ENCODE measurements at regions not wholly inside any gene's neighbourhood (a gene's known extent, or its start where the extent isn't known, plus 50 kb on each side); places are given as distances from the start of the nearest gene placed in this dataset.
"Not testable (repeated sequence)": the region's sequence is repeated elsewhere in the genome, so short reads cannot be mapped to it uniquely, and the experiment has no call there.

GRCh38 chr5:121053055-121053985, 589.2 kb downstream of the PRR16 start:
- TF ChIP-seq CTCF (IDR thresholded peaks at IDR 0.05) = no peak
- no peak for ATAC-seq (ENCODE audit: low FRiP score)
- DNase-seq (ENCODE audit: low spot score) = no peak

- no peak for TF ChIP-seq CTCF (IDR thresholded peaks at IDR 0.05)
- DNase-seq (ENCODE audit: low spot score) = no peak
- ATAC-seq (ENCODE audit: low FRiP score) = no peak
Measured at GRCh38 chr5:121055586-121055985, 591.5 kb downstream of the PRR16 start.

GRCh38 chr5:121064241-121064640, 600.1 kb downstream of the PRR16 start:
- DNase-seq (ENCODE audit: low spot score); ATAC-seq (ENCODE audit: low FRiP score): not testable (repeated sequence)

- ATAC-seq (ENCODE audit: low FRiP score) (no peak), DNase-seq (ENCODE audit: low spot score) (no peak)
- no peak for TF ChIP-seq CTCF (IDR thresholded peaks at IDR 0.05)
Measured at GRCh38 chr5:121086671-121087070, 622.6 kb downstream of the PRR16 start.

- DNase-seq (ENCODE audit: low spot score) = no peak
- TF ChIP-seq CTCF (IDR thresholded peaks at IDR 0.05) = no peak
- ATAC-seq (ENCODE audit: low FRiP score) = no peak
Measured at GRCh38 chr5:121087560-121087959, 623.5 kb downstream of the PRR16 start.

GRCh38 chr5:121088341-121088740, 624.2 kb downstream of the PRR16 start:
- TF ChIP-seq CTCF (IDR thresholded peaks at IDR 0.05) = no peak
- DNase-seq (ENCODE audit: low spot score) = no peak
- no peak for ATAC-seq (ENCODE audit: low FRiP score)

GRCh38 chr5:121090822-121091221, 626.7 kb downstream of the PRR16 start:
- DNase-seq (ENCODE audit: low spot score) (no peak), ATAC-seq (ENCODE audit: low FRiP score) (no peak)
- TF ChIP-seq CTCF (IDR thresholded peaks at IDR 0.05) = no peak

Measured in omental fat pad (tissue), 3 donors.